Activated CD4-positive, alpha-beta memory T cell treated with anti-CD3 and anti-CD28 coated beads for 36 hours (primary cell): ENCODE measurements at regions not wholly inside any gene's neighbourhood (a gene's known extent, or its start where the extent isn't known, plus 50 kb on each side); places are given as distances from the start of the nearest gene placed in this dataset.
A peak's percentile ranks its signal among the peaks of the same experiment; 100 is the strongest.

ENCODE experiments used
- CTCF ChIA-PET: fragments of 350-600 bp; sonication (Branson Sonifier 250); formaldehyde crosslinking; loops from one replicate; lab custom pipeline; 2021; ENCODE audit warnings: antibody characterized with exemption, inconsistent platforms; lab: Charles Lee
- POLR2A ChIA-PET: fragments of 350-600 bp; sonication (Branson Sonifier 250); formaldehyde crosslinking; loops from one replicate; lab custom pipeline; 2021; ENCODE audit warnings: antibody characterized with exemption; lab: Charles Lee
- DNase-seq: peaks from one replicate; pipeline ENCODE4 v3.0.0-alpha.2; 2020
- H3K27ac Mint-ChIP-seq: one replicate; pipeline ENCODE4 v1.8.0; 2021; ENCODE audit warnings: mixed read lengths
- H3K27me3 Mint-ChIP-seq: one replicate; pipeline ENCODE4 v1.8.0; 2021; ENCODE audit warnings: mixed read lengths
- H3K36me3 Mint-ChIP-seq: one replicate; pipeline ENCODE4 v1.8.0; 2021; ENCODE audit warnings: mixed read lengths
- H3K4me1 Mint-ChIP-seq: one replicate; pipeline ENCODE4 v1.8.0; 2021; ENCODE audit warnings: low read depth, mixed read lengths
- H3K4me3 Mint-ChIP-seq: one replicate; pipeline ENCODE4 v1.8.0; 2021; ENCODE audit warnings: mild to moderate bottlenecking, mixed read lengths
- H3K9me3 Mint-ChIP-seq: one replicate; pipeline ENCODE4 v1.8.0; 2021; ENCODE audit warnings: mixed read lengths
- intact Hi-C: fragments of 100-400 bp; cut with micrococcal nuclease; formaldehyde crosslinking; loops from one replicate; pipeline ENCODE4 v1.15.1; 2023

DNA sequence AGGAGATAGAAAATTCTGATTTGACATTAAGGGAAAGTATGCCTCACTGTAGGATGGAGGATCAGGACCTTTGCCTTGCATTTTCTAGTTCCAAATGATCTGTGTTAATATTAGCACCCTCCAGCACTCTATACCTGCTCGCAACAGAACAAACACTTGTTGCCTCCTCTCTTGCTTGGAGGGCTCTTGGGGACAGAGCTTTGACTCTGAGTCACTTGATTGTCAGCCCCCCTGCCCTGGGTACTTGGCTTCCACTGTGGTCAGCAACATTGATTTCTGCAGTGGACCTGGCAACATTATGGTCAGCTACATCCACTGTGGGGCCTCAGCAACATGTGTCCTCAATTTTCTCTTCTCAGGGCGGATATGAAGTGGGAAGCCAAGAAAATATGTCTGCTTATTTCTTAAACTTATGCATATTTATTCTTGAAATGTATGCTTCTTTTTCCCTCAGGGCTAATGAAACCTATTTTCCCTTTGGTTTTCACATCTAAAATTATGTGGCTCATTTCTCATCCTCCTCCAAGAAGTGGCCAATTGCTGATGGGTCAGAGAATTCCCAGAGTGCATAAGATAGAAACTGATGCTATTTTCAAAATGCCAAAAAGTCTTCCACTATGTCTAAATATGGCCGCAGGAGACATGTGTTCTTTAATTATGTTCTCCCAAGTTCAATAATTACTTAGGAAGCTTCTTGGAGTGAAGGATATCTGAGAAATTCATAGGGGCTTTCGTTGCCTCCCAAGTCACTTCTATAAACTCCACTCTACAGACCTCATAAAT, 94.6 kb upstream of the SMIM36 start:
- Mint-ChIP-seq H3K27me3 (peaks cover 15% of the 10 kb centered on the region), H3K36me3 (no peaks in the 10 kb centered on the region), H3K27ac (no peak overlapping the region), H3K4me1 (no peaks in the 10 kb centered on the region), H3K9me3 (no peaks in the 10 kb centered on the region), H3K4me3 (no peak overlapping the region)
- no peak for DNase-seq
- CTCF ChIA-PET = interaction anchor here (1.2 to 2.3 kb wide), 2 partner anchors 36 to 78 kb away, joined by 4 to 16 read pairs; no protein-coding TSS in a partner anchor
- POLR2A ChIA-PET = no interaction called here
- intact Hi-C loops = loop anchor here (10.0 kb wide), 1 partner anchor 169 kb away; no protein-coding TSS in a partner anchor

- no peak overlapping the region for H3K27ac Mint-ChIP-seq
- peaks cover 33% of the 10 kb centered on the region for H3K9me3 Mint-ChIP-seq
- DNase-seq = peak; percentile 18
- intact Hi-C loops = loop anchor here (1.0 to 10.0 kb wide), 2 partner anchors 76 to 173 kb away; no protein-coding TSS in a partner anchor
- CTCF ChIA-PET = interaction anchor here (0.6 to 4.2 kb wide), 49 partner anchors 8 to 1178 kb away, joined by 3 to 229 read pairs (median 5); no protein-coding TSS in a partner anchor
- POLR2A ChIA-PET = interaction anchor here (0.7 to 1.1 kb wide), 3 partner anchors 23 to 87 kb away, joined by 3 to 4 read pairs (median 3); no protein-coding TSS in a partner anchor
- H3K27me3 Mint-ChIP-seq = peaks cover 12% of the 10 kb centered on the region
- no peaks in the 10 kb centered on the region for H3K4me1 Mint-ChIP-seq
- H3K36me3 Mint-ChIP-seq = peaks cover 5% of the 10 kb centered on the region
- no peak overlapping the region for H3K4me3 Mint-ChIP-seq
Observed at GRCh38 chr17:55601874-55602364, 90.7 kb upstream of the SMIM36 start.

DNA sequence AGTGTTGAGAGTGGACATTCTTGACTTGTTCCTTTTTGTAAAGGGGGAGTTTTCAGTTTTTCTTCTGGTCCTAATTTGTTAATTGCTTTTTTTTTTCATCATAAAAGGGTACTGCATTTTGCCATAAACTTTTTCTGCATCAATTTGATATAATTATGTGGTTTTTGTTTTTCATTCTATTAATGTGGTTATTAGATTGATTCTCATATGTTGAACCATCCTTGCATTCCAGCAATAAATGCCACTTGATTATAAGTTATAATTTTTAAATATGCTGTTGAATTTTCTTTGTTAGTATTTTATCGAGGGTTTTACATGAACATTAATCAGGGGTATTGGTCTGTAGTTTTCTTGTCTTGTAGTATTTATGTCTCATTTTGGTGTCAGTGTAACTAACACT, 87.2 kb upstream of the SMIM36 start:
- H3K27ac Mint-ChIP-seq = no peak overlapping the region

GRCh38 chr17:55588446-55589242, 77.4 kb upstream of the SMIM36 start:
- ChIA-PET CTCF (interaction anchor here (0.6 to 2.1 kb wide), 3 partner anchors 12 to 181 kb away, joined by 3 to 13 read pairs (median 6); no protein-coding TSS in a partner anchor), POLR2A (no interaction called here)
- peaks cover 14% of the 10 kb centered on the region for H3K4me1 Mint-ChIP-seq
- no peaks in the 10 kb centered on the region for H3K27me3 Mint-ChIP-seq
- H3K27ac Mint-ChIP-seq = no peak overlapping the region
- DNase-seq = no peak
- no peaks in the 10 kb centered on the region for H3K36me3 Mint-ChIP-seq
- intact Hi-C loops = no loop called here
- H3K9me3 Mint-ChIP-seq = no peaks in the 10 kb centered on the region
- H3K4me3 Mint-ChIP-seq = no peak overlapping the region

More for the DNA sequence above, 87.2 kb upstream of the SMIM36 start:
- peaks cover 7% of the 10 kb centered on the region for H3K27me3 Mint-ChIP-seq
- no peak overlapping the region for H3K4me3 Mint-ChIP-seq
- no peak for DNase-seq
- intact Hi-C loops = no loop called here
- ChIA-PET POLR2A (no interaction called here), CTCF (no interaction called here)
- peaks cover 7% of the 10 kb centered on the region for H3K36me3 Mint-ChIP-seq
- H3K4me1 Mint-ChIP-seq = no peaks in the 10 kb centered on the region
- peaks cover 39% of the 10 kb centered on the region for H3K9me3 Mint-ChIP-seq

- H3K27ac Mint-ChIP-seq = no peak overlapping the region
- peaks cover 19% of the 10 kb centered on the region for H3K4me1 Mint-ChIP-seq
- H3K4me3 Mint-ChIP-seq = no peak overlapping the region
- no peaks in the 10 kb centered on the region for H3K27me3 Mint-ChIP-seq
- CTCF ChIA-PET = interaction anchor here (1.0 kb wide), 1 partner anchor 29 kb away, joined by 3 read pairs; no protein-coding TSS in a partner anchor
- H3K9me3 Mint-ChIP-seq = no peaks in the 10 kb centered on the region
- no peak for DNase-seq
- no peaks in the 10 kb centered on the region for H3K36me3 Mint-ChIP-seq
- POLR2A ChIA-PET = interaction anchor here (0.6 kb wide), 1 partner anchor 10 kb away, joined by 3 read pairs; no protein-coding TSS in a partner anchor
- intact Hi-C loops = no loop called here
Observed at GRCh38 chr17:55587608-55588139, 76.4 kb upstream of the SMIM36 start.

DNA sequence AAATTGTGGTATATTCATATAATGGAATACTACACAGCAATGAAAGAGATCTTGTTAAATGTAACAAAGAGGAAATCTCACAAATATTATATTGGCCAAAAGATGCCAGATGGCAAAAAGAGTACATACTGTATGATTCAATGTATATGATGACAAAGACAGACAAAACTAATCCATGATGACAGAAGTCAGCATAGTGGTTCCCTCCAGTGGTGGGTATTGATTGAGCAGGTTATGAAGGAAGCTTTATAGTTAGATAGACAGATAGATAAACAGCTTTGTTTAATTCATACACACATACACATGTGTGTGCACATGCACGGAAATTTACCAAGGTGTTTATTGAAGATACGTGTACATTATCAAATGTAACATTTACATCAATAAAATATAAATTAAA, 74.4 kb upstream of the SMIM36 start:
- Mint-ChIP-seq H3K36me3 (no peaks in the 10 kb centered on the region), H3K4me3 (no peak overlapping the region), H3K27ac (no peak overlapping the region), H3K9me3 (no peaks in the 10 kb centered on the region), H3K27me3 (no peaks in the 10 kb centered on the region), H3K4me1 (peaks cover 31% of the 10 kb centered on the region)
- ChIA-PET POLR2A (no interaction called here), CTCF (interaction anchor here (0.7 to 1.5 kb wide), 3 partner anchors 17 to 59 kb away, joined by 3 to 9 read pairs (median 6); no protein-coding TSS in a partner anchor)
- intact Hi-C loops = loop anchor here (1.0 kb wide), 1 partner anchor 58 kb away; no protein-coding TSS in a partner anchor
- DNase-seq = no peak

- H3K4me3 Mint-ChIP-seq = no peak overlapping the region
- DNase-seq = no peak
- H3K36me3 Mint-ChIP-seq = no peaks in the 10 kb centered on the region
- no peak overlapping the region for H3K27ac Mint-ChIP-seq
- H3K4me1 Mint-ChIP-seq = peaks cover 37% of the 10 kb centered on the region
- H3K9me3 Mint-ChIP-seq = no peaks in the 10 kb centered on the region
- intact Hi-C loops = loop anchor here (1.0 to 5.0 kb wide), 2 partner anchors 58 to 148 kb away; no protein-coding TSS in a partner anchor
- CTCF ChIA-PET = interaction anchor here (1.4 to 1.8 kb wide), 3 partner anchors 52 to 58 kb away, joined by 6 to 9 read pairs (median 8); no protein-coding TSS in a partner anchor
- POLR2A ChIA-PET = no interaction called here
- no peaks in the 10 kb centered on the region for H3K27me3 Mint-ChIP-seq
Observed at GRCh38 chr17:55584861-55585260, 73.6 kb upstream of the SMIM36 start.

- Mint-ChIP-seq H3K9me3 (no peaks in the 10 kb centered on the region), H3K36me3 (no peaks in the 10 kb centered on the region), H3K4me3 (no peak overlapping the region), H3K27ac (no peak overlapping the region), H3K4me1 (peaks cover 40% of the 10 kb centered on the region), H3K27me3 (no peaks in the 10 kb centered on the region)
- intact Hi-C loops = loop anchor here (5.0 kb wide), 1 partner anchor 147 kb away; no protein-coding TSS in a partner anchor
- no peak for DNase-seq
- ChIA-PET POLR2A (no interaction called here), CTCF (interaction anchor here (1.8 to 3.6 kb wide), 2 partner anchors 18 to 58 kb away, joined by 8 to 14 read pairs; no protein-coding TSS in a partner anchor)
Observed at GRCh38 chr17:55584055-55584685, 72.9 kb upstream of the SMIM36 start.

DNA sequence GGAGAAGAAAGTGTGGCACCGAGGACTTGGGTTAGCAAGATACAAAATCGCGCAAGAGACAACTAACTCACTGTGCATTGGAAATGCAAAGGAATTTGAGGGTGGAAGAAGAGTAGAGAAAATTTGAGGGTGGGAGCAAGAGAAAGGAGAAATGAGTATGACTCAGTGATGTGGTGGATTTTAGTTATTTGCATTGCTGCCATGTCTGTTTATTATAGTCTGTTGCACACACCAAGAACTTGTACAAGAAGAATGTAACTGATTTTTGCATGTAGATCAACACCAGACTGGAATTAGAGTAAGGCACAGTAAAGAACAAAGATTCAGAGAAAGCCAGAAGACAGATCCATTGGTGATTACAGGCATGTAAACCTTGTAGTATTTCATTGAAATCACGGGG, 71.6 kb upstream of the SMIM36 start:
- intact Hi-C loops = loop anchor here (5.0 kb wide), 1 partner anchor 146 kb away; no protein-coding TSS in a partner anchor
- Mint-ChIP-seq H3K27me3 (no peaks in the 10 kb centered on the region), H3K27ac (no peak overlapping the region), H3K9me3 (no peaks in the 10 kb centered on the region), H3K4me3 (no peak overlapping the region), H3K36me3 (no peaks in the 10 kb centered on the region), H3K4me1 (peaks cover 43% of the 10 kb centered on the region)
- no peak for DNase-seq
- CTCF ChIA-PET = interaction anchor here (1.8 to 3.6 kb wide), 2 partner anchors 19 to 57 kb away, joined by 8 to 14 read pairs; no protein-coding TSS in a partner anchor
- POLR2A ChIA-PET = no interaction called here

DNA sequence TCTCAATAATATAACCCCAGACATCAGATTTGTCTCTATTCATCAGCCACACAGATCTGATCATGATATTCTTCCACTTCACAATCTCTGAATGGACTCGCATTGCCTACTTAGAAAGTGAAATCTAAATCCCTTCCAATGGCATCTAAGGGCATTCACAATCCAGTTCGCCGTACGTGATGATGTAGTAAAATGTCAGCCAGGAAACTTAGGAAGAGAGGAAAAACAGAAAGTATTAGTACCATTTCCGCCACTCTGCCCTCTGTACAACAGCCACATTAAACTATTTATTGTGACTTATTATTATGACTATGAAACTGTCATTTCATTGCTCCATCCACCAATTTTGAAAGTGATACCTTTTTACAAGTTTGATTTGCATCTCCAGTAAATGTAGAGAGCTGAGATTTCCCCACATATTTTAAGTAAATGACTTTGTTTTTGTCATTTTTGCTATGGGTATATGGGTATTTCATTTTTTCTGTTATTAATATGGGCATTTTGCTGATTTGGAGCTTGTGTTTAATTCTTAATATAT, 69.4 kb upstream of the SMIM36 start:
- Mint-ChIP-seq H3K27me3 (no peaks in the 10 kb centered on the region), H3K36me3 (no peaks in the 10 kb centered on the region), H3K27ac (no peak overlapping the region), H3K9me3 (no peaks in the 10 kb centered on the region), H3K4me1 (peaks cover 43% of the 10 kb centered on the region), H3K4me3 (peak overlapping the region; percentile 36)
- DNase-seq = no peak
- ChIA-PET CTCF (interaction anchor here (0.9 to 3.6 kb wide), 2 partner anchors 21 to 54 kb away, joined by 4 to 14 read pairs; no protein-coding TSS in a partner anchor), POLR2A (interaction anchor here (1.0 kb wide), 1 partner anchor 44 kb away, joined by 5 read pairs; no protein-coding TSS in a partner anchor)
- intact Hi-C loops = loop anchor here (1.0 to 5.0 kb wide), 2 partner anchors 143 to 154 kb away; no protein-coding TSS in a partner anchor
